ENCODE measurements at regions not wholly inside any gene's neighbourhood (a gene's known extent, or its start where the extent isn't known, plus 50 kb on each side); places are given as distances from the start of the nearest gene placed in this dataset.

GRCh38 chrX:129144172-129145038 lies 378.9 kb downstream of the SMARCA1 start:
- no peaks in the 10 kb centered on the region for H3K9me2 ChIP-seq (ENCODE audit: low read depth, low read length)
- H3K36me3 ChIP-seq (ENCODE audit: insufficient read depth, low read length), result no peaks in the 10 kb centered on the region
- H3K4me3 ChIP-seq (ENCODE audit: low read depth, low read length, poor library complexity, severe bottlenecking), result no peak overlapping the region
- H3K4me1 ChIP-seq (ENCODE audit: insufficient read depth, low read length, severe bottlenecking), result no peaks in the 10 kb centered on the region
- H2AFZ ChIP-seq (ENCODE audit: low read length), result no peak overlapping the region
- TF ChIP-seq CTCF (IDR thresholded peaks at IDR 0.05; ENCODE audit: low read length) (no peak), EZH2 (IDR thresholded peaks at IDR 0.05; ENCODE audit: borderline replicate concordance, low read length) (no peak)
- H3K4me2 ChIP-seq (ENCODE audit: low read length), result no peak overlapping the region
- H3K79me2 ChIP-seq (ENCODE audit: insufficient read depth, low read length), result no peaks in the 10 kb centered on the region
- H3F3A ChIP-seq (ENCODE audit: insufficient read depth, low read length), result no peaks in the 10 kb centered on the region
- no peaks in the 10 kb centered on the region for H3K9me3 ChIP-seq (ENCODE audit: low read length)
- H3K9ac ChIP-seq (ENCODE audit: low read length), result no peak overlapping the region
- no peaks in the 10 kb centered on the region for H3K27me3 ChIP-seq (ENCODE audit: insufficient read depth, low read length)
- no peak overlapping the region for H3K27ac ChIP-seq (ENCODE audit: low read depth, low read length, poor library complexity, severe bottlenecking)
- no peaks in the 10 kb centered on the region for H4K20me1 ChIP-seq (ENCODE audit: insufficient read depth, low read length)

GRCh38 chrX:129139837-129140598 lies 383.3 kb downstream of the SMARCA1 start:
- no peaks in the 10 kb centered on the region for H3K79me2 ChIP-seq (ENCODE audit: insufficient read depth, low read length)
- H2AFZ ChIP-seq (ENCODE audit: low read length), result no peak overlapping the region
- H3K4me3 ChIP-seq (ENCODE audit: low read depth, low read length, poor library complexity, severe bottlenecking), result no peak overlapping the region
- no peak overlapping the region for H3K9ac ChIP-seq (ENCODE audit: low read length)
- H3K4me2 ChIP-seq (ENCODE audit: low read length), result no peak overlapping the region
- H3K9me3 ChIP-seq (ENCODE audit: low read length), result no peaks in the 10 kb centered on the region
- H3K36me3 ChIP-seq (ENCODE audit: insufficient read depth, low read length), result no peaks in the 10 kb centered on the region
- H3K27ac ChIP-seq (ENCODE audit: low read depth, low read length, poor library complexity, severe bottlenecking), result no peak overlapping the region
- H4K20me1 ChIP-seq (ENCODE audit: insufficient read depth, low read length), result no peaks in the 10 kb centered on the region
- TF ChIP-seq CTCF (IDR thresholded peaks at IDR 0.05; ENCODE audit: low read length) (no peak), EZH2 (IDR thresholded peaks at IDR 0.05; ENCODE audit: borderline replicate concordance, low read length) (no peak)
- no peaks in the 10 kb centered on the region for H3K27me3 ChIP-seq (ENCODE audit: insufficient read depth, low read length)
- H3K9me2 ChIP-seq (ENCODE audit: low read depth, low read length), result no peaks in the 10 kb centered on the region
- no peaks in the 10 kb centered on the region for H3F3A ChIP-seq (ENCODE audit: insufficient read depth, low read length)
- no peaks in the 10 kb centered on the region for H3K4me1 ChIP-seq (ENCODE audit: insufficient read depth, low read length, severe bottlenecking)

GRCh38 chrX:129125122-129125914 lies 398.0 kb downstream of the SMARCA1 start:
- no peak for TF ChIP-seq EZH2 (IDR thresholded peaks at IDR 0.05; ENCODE audit: borderline replicate concordance, low read length)
- TF ChIP-seq CTCF (IDR thresholded peaks at IDR 0.05; ENCODE audit: low read length), result no peak
- H3K9ac ChIP-seq (ENCODE audit: low read length), result no peak overlapping the region
- H3K27ac ChIP-seq (ENCODE audit: low read depth, low read length, poor library complexity, severe bottlenecking), result no peak overlapping the region
- H3K9me2 ChIP-seq (ENCODE audit: low read depth, low read length), result no peaks in the 10 kb centered on the region
- no peaks in the 10 kb centered on the region for H3K4me1 ChIP-seq (ENCODE audit: insufficient read depth, low read length, severe bottlenecking)
- no peaks in the 10 kb centered on the region for H3K36me3 ChIP-seq (ENCODE audit: insufficient read depth, low read length)
- H3K4me3 ChIP-seq (ENCODE audit: low read depth, low read length, poor library complexity, severe bottlenecking), result no peak overlapping the region
- no peak overlapping the region for H2AFZ ChIP-seq (ENCODE audit: low read length)
- H3K27me3 ChIP-seq (ENCODE audit: insufficient read depth, low read length), result no peaks in the 10 kb centered on the region
- no peaks in the 10 kb centered on the region for H4K20me1 ChIP-seq (ENCODE audit: insufficient read depth, low read length)
- no peaks in the 10 kb centered on the region for H3K9me3 ChIP-seq (ENCODE audit: low read length)
- no peaks in the 10 kb centered on the region for H3K79me2 ChIP-seq (ENCODE audit: insufficient read depth, low read length)
- no peak overlapping the region for H3K4me2 ChIP-seq (ENCODE audit: low read length)
- H3F3A ChIP-seq (ENCODE audit: insufficient read depth, low read length), result no peaks in the 10 kb centered on the region

Measured in OCI-LY1 (cell line).